ENCODE measurements at regions not wholly inside any gene's neighbourhood (a gene's known extent, or its start where the extent isn't known, plus 50 kb on each side); places are given as distances from the start of the nearest gene placed in this dataset.

DNA sequence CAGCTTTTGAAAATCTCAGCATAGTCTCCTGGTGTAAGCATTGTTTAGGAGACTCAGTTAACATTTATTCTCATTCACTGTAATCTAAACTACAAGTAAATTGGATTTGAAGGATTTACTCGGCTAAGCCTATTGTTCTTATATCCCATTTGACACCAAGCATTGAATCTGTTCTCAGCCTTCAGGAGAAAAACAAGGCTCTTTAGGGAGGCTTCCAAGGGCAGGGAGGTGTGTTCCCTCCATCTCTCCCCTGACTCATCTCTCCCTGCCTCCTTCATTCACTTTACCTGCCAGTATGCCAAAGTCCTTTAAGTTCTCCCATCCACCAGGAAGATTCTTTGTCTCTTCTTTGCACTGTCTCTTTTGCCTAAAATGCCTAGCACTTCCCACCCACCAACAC is 347.8 kb downstream of the MFSD1 start:
- 50 to 76% methylated on average over 1 of the region's 1 CpG for WGBS, 2 donors
- DNase-seq (no peak), ATAC-seq (ENCODE audit: low FRiP score in 2 of 2) (no peak)
- no peak for TF ChIP-seq POLR2AphosphoS5 (IDR thresholded peaks at IDR 0.05)
- TF ChIP-seq, protein P1, sequence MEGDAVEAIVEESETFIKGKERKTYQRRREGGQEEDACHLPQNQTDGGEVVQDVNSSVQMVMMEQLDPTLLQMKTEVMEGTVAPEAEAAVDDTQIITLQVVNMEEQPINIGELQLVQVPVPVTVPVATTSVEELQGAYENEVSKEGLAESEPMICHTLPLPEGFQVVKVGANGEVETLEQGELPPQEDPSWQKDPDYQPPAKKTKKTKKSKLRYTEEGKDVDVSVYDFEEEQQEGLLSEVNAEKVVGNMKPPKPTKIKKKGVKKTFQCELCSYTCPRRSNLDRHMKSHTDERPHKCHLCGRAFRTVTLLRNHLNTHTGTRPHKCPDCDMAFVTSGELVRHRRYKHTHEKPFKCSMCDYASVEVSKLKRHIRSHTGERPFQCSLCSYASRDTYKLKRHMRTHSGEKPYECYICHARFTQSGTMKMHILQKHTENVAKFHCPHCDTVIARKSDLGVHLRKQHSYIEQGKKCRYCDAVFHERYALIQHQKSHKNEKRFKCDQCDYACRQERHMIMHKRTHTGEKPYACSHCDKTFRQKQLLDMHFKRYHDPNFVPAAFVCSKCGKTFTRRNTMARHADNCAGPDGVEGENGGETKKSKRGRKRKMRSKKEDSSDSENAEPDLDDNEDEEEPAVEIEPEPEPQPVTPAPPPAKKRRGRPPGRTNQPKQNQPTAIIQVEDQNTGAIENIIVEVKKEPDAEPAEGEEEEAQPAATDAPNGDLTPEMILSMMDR (IDR thresholded peaks at IDR 0.05), result no peak
- TF ChIP-seq POLR2A (IDR thresholded peaks at IDR 0.05), result no peak
- no peak for TF ChIP-seq EP300 (IDR thresholded peaks at IDR 0.05)
- Histone ChIP-seq H3K9me3 (no peaks in the 10 kb centered on the region), H3K27ac (no peak overlapping the region), H3K27me3 (no peaks in the 10 kb centered on the region), H3K4me3 (no peak overlapping the region), H3K4me1 (no peaks in the 10 kb centered on the region), H3K36me3 (no peaks in the 10 kb centered on the region)

DNA sequence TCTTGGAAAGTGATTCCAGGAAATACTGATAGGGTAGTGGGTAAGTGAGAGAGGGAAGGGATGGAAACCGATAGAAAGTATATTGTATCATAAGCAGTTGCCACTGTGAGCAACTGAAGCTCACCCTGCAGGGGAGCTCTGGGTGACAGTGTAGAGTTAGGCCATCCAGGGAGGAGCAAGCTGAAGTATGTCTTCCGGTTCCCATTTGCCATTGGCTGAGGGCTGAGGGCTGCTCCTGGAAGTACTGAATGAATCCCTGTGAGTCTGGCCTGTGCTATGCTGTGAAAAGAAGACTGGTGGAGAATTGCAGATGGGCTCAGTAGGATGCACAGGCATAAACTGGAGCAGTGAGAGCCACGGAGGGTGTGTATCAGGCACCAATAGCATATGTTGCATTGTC is 348.3 kb downstream of the MFSD1 start:
- H3K9me3 ChIP-seq, result no peaks in the 10 kb centered on the region
- H3K4me1 ChIP-seq, result no peaks in the 10 kb centered on the region
- 80 to 83% methylated on average over 3 of the region's 3 CpGs for WGBS, 2 donors
- DNase-seq (no peak), ATAC-seq (ENCODE audit: low FRiP score in 2 of 2) (no peak)
- no peak overlapping the region for H3K27ac ChIP-seq
- TF ChIP-seq POLR2A (IDR thresholded peaks at IDR 0.05) (no peak), EP300 (IDR thresholded peaks at IDR 0.05) (no peak)
- TF ChIP-seq, protein P1 (IDR thresholded peaks at IDR 0.05), result no peak
- no peaks in the 10 kb centered on the region for H3K27me3 ChIP-seq
- H3K36me3 ChIP-seq, result no peaks in the 10 kb centered on the region
- no peak overlapping the region for H3K4me3 ChIP-seq

DNA sequence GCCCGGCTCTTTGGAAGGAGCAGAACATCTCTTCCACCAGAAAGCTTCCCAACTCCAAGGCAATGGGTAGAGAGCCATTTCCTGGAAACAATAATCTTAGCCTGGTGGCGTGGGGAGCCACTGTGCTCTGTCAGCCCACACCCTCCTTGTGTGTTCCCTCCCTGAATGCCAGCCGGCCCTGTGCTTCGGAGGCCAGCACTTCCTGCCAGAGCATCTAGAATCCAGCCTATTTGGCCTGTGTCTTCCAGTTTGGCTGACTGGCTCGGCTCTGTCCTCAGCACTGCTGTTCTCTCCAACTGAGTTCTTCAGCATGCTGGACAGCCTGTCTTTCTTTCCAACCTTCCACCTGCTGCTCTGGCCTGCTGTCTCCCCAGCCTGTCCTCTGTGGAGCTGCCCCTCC is 349.3 kb downstream of the MFSD1 start:
- no peaks in the 10 kb centered on the region for H3K36me3 ChIP-seq
- no peak overlapping the region for H3K27ac ChIP-seq
- no peaks in the 10 kb centered on the region for H3K4me1 ChIP-seq
- TF ChIP-seq EP300 (IDR thresholded peaks at IDR 0.05) (no peak), POLR2AphosphoS5 (IDR thresholded peaks at IDR 0.05) (no peak), POLR2A (IDR thresholded peaks at IDR 0.05) (no peak)
- H3K27me3 ChIP-seq, result no peaks in the 10 kb centered on the region
- DNase-seq, result peak in 1 of 2 donors; percentile 5
- H3K9me3 ChIP-seq, result no peaks in the 10 kb centered on the region
- WGBS, 2 donors, result 47 to 72% methylated on average over 5 of the region's 5 CpGs
- H3K4me3 ChIP-seq, result no peak overlapping the region
- peak in 1 of 2 donors; percentile 15 for ATAC-seq (ENCODE audit: low FRiP score in 2 of 2)

DNA sequence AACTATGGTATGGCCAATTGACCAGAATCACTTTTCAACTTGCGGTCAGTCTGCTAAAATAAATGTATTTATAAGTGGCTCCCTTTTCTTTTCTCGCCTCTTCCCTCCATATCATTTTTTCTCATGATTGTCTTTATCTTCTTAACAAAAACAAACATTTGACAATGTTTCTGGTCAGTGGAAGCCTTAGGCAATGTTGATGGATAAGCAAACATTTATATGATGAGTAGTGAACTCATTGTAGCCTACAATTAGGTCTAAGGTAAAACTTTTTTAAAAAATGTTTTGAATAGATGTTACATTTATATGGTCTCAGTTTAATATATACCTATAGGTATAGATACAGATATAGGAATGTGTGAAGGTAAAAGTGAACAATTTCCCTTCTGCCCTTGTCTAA is 355.4 kb downstream of the MFSD1 start:
- ATAC-seq (ENCODE audit: low FRiP score in 2 of 2) (no peak), DNase-seq (no peak)
- Histone ChIP-seq H3K27ac (no peak overlapping the region), H3K27me3 (no peaks in the 10 kb centered on the region), H3K4me1 (no peaks in the 10 kb centered on the region), H3K36me3 (no peaks in the 10 kb centered on the region), H3K9me3 (no peaks in the 10 kb centered on the region), H3K4me3 (no peak overlapping the region)
- 82 to 84% methylated on average over 2 of the region's 2 CpGs for WGBS, 2 donors
- TF ChIP-seq POLR2A (IDR thresholded peaks at IDR 0.05) (no peak), POLR2AphosphoS5 (IDR thresholded peaks at IDR 0.05) (no peak), EP300 (IDR thresholded peaks at IDR 0.05) (no peak)
- TF ChIP-seq, protein P1 (IDR thresholded peaks at IDR 0.05), result no peak

DNA sequence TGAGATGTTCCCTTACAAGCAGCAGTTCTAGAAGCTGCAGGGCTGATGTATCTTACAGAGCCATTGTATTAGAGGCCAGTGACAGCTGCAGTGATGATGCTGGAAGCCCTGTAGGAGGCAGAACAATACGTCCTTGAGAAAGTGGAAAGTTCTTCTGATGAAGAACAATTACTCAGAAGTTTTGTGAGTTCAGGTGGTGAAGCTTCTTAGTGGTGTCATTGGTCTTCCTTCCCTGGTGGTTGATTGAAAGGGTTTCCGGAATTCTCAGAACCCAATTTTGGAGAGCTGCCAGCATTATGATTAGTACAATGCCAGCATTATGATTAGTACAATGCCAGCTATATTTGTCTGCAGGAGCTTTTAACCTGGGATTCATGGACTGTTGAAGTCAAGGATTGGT is 356.4 kb downstream of the MFSD1 start:
- Histone ChIP-seq H3K4me1 (no peaks in the 10 kb centered on the region), H3K36me3 (no peaks in the 10 kb centered on the region), H3K4me3 (no peak overlapping the region), H3K9me3 (no peaks in the 10 kb centered on the region), H3K27ac (no peak overlapping the region), H3K27me3 (no peaks in the 10 kb centered on the region)
- no peak for ATAC-seq (ENCODE audit: low FRiP score in 2 of 2)
- TF ChIP-seq, protein P1 (IDR thresholded peaks at IDR 0.05), result no peak
- TF ChIP-seq EP300 (IDR thresholded peaks at IDR 0.05), result no peak
- TF ChIP-seq POLR2AphosphoS5 (IDR thresholded peaks at IDR 0.05), result no peak
- TF ChIP-seq POLR2A (IDR thresholded peaks at IDR 0.05), result no peak
- DNase-seq, result no peak
- WGBS, 2 donors, result 44 to 47% methylated on average over 2 of the region's 2 CpGs
